ENCODE measurements at regions not wholly inside any gene's neighbourhood (a gene's known extent, or its start where the extent isn't known, plus 50 kb on each side); places are given as distances from the start of the nearest gene placed in this dataset.

DNA sequence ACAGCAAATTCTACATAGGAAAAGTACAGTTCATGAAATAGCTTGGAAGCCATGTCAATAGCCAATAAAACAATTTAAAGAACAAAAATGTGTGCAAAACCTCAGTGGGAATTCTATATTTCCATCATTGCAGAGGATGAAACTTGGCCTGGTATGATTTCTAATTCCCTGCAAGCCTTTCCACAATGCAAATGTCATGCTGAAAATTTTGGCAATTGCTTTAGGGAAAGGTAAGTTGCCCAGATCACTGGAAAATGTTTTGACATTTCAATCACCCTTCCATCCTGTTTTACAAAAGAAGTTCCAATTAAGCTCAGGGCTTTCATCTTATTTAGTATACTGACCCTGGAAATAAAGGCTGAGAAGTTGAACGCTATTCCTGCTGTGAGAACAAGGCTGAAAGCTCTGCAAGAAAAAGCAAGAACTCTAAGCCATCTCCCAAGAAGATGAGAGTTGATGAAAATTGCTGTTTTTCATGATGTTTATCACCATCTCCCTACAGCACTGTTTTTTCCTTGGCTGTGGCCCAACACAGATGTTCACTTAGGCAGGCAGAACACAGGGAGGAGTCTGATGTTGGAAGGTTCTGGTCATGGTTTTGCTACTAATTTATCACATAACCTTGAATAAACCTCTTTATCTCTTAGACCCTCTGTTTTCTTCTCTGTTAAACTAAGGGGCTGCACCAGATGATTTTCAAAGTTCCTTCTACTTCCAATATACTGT, 263.7 kb downstream of the KCTD12 start:
- TF ChIP-seq, protein P1, sequence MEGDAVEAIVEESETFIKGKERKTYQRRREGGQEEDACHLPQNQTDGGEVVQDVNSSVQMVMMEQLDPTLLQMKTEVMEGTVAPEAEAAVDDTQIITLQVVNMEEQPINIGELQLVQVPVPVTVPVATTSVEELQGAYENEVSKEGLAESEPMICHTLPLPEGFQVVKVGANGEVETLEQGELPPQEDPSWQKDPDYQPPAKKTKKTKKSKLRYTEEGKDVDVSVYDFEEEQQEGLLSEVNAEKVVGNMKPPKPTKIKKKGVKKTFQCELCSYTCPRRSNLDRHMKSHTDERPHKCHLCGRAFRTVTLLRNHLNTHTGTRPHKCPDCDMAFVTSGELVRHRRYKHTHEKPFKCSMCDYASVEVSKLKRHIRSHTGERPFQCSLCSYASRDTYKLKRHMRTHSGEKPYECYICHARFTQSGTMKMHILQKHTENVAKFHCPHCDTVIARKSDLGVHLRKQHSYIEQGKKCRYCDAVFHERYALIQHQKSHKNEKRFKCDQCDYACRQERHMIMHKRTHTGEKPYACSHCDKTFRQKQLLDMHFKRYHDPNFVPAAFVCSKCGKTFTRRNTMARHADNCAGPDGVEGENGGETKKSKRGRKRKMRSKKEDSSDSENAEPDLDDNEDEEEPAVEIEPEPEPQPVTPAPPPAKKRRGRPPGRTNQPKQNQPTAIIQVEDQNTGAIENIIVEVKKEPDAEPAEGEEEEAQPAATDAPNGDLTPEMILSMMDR (IDR thresholded peaks at IDR 0.05): no peak
- no peak for TF ChIP-seq POLR2A (IDR thresholded peaks at IDR 0.05)
